ENCODE measurements at regions not wholly inside any gene's neighbourhood (a gene's known extent, or its start where the extent isn't known, plus 50 kb on each side); places are given as distances from the start of the nearest gene placed in this dataset.

GRCh38 chr16:66128371-66128770 lies 238.1 kb upstream of the CDH5 start:
- ATAC-seq (ENCODE audit: low read depth) (no peak), DNase-seq (peak; percentile 8)
- Histone ChIP-seq H2BK5ac (ENCODE audit: low read depth, low read length, poor library complexity, severe bottlenecking) (no peak overlapping the region), H2BK15ac (ENCODE audit: low read depth, low read length) (peak overlapping the region; percentile 90), H4K91ac (ENCODE audit: insufficient read depth, low read depth, low read length) (peak overlapping the region; percentile 92), H3K23ac (ENCODE audit: low read depth, low read length) (peak overlapping the region; percentile 87; the same call in 1 of the 2 replicates), H3K14ac (replicated peaks; ENCODE audit: low read depth, low read length) (peak overlapping the region; percentile 90), H3K4me1 (ENCODE audit: control insufficient read depth, insufficient read depth, low read length) (peaks cover 40% of the 10 kb centered on the region), H2AK9ac (replicated peaks; ENCODE audit: low read depth, low read length, poor library complexity) (no peak overlapping the region), H3K27ac (ENCODE audit: insufficient read depth, low read length) (peak overlapping the region; percentile 27; the same call in 1 of the 2 replicates), H3K18ac (ENCODE audit: low read depth, low read length) (peak overlapping the region; percentile 79), H3K4me3 (ENCODE audit: insufficient read depth, low read depth, low read length) (no peak overlapping the region), H3K56ac (ENCODE audit: extremely low read depth, insufficient read depth, low read length) (no peak overlapping the region), H4K8ac (ENCODE audit: low read depth in 2 of 2, low read length in 2 of 2) (peak overlapping the region; percentile 48 to 70; a peak in 3 of 4 replicates), H3K9ac (ENCODE audit: low read depth, low read length) (no peak overlapping the region), H3K9me3 (ENCODE audit: control insufficient read depth, insufficient read depth, low read length) (no peaks in the 10 kb centered on the region), H4K5ac (ENCODE audit: low read depth, low read length) (peak overlapping the region; percentile 79), H3K4ac (ENCODE audit: low read depth, low read length) (peak overlapping the region; percentile 100), H2AFZ (replicated peaks; ENCODE audit: low read length, poor library complexity) (no peak overlapping the region), H2AK5ac (ENCODE audit: low read depth, low read length) (peak overlapping the region; percentile 90), H3K4me2 (ENCODE audit: low read depth, low read length) (no peak overlapping the region), H2BK120ac (ENCODE audit: low read depth, low read length) (peak overlapping the region; percentile 100), H3K79me1 (ENCODE audit: low read depth in 1 of 2, low read length in 2 of 2) (no peaks in the 10 kb centered on the region), H3K36me3 (ENCODE audit: control insufficient read depth, insufficient read depth, low read length) (no peaks in the 10 kb centered on the region), H2BK20ac (ENCODE audit: low read depth, low read length) (peak overlapping the region; percentile 92), H4K20me1 (ENCODE audit: insufficient read depth, low read length) (0 out of 2 replicates have a peak, but pooled peaks cover 3% of the 10 kb centered on the region), H3K9me1 (ENCODE audit: insufficient read depth, low read length) (peaks cover 22% of the 10 kb centered on the region), H3K27me3 (ENCODE audit: control insufficient read depth, insufficient read depth, low read length) (no peaks in the 10 kb centered on the region)
- in situ Hi-C loops (cut with MboI; ENCODE audit: low sequenced_read_pairs): no loop called here
- intact Hi-C loops (cut with micrococcal nuclease): no loop called here
- CTCF ChIA-PET: no interaction called here
- no TSS peak for BruUV-seq (replicated peaks)
- no CpG with 5 or more reads among the region's 7 CpGs for WGBS, 2 experiments (ENCODE audit: extremely low coverage in 2 of 2, insufficient read length in 1 of 2)
- POLR2A ChIA-PET (ENCODE audit: unreplicated experiment): no interaction called here
- no peak for TF ChIP-seq MAFK (IDR thresholded peaks at IDR 0.05; ENCODE audit: low read depth, low read length)
- TF ChIP-seq CEBPB (IDR thresholded peaks at IDR 0.05; ENCODE audit: low read depth, low read length): no peak
- TF ChIP-seq MAZ (IDR thresholded peaks at IDR 0.05; ENCODE audit: borderline replicate concordance, low read depth, low read length): no peak
- no peak for TF ChIP-seq BHLHE40 (IDR thresholded peaks at IDR 0.05; ENCODE audit: low read depth, low read length)
- no peak for TF ChIP-seq RCOR1 (IDR thresholded peaks at IDR 0.05; ENCODE audit: insufficient replicate concordance, low read length)
- no peak for TF ChIP-seq MXI1 (IDR thresholded peaks at IDR 0.05; ENCODE audit: borderline replicate concordance, low read depth, low read length)
- no peak for TF ChIP-seq ELK1 (IDR thresholded peaks at IDR 0.05; ENCODE audit: borderline replicate concordance, low read depth, low read length)
- no peak for TF ChIP-seq RFX5 (IDR thresholded peaks at IDR 0.05; ENCODE audit: low read depth, low read length)
- dilution Hi-C loops (cut with HindIII; ENCODE audit: low sequenced_read_pairs, unreplicated experiment): no loop called here
